ENCODE measurements at regions not wholly inside any gene's neighbourhood (a gene's known extent, or its start where the extent isn't known, plus 50 kb on each side); places are given as distances from the start of the nearest gene placed in this dataset.
A peak's percentile ranks its signal among the peaks of the same experiment; 100 is the strongest.

DNA sequence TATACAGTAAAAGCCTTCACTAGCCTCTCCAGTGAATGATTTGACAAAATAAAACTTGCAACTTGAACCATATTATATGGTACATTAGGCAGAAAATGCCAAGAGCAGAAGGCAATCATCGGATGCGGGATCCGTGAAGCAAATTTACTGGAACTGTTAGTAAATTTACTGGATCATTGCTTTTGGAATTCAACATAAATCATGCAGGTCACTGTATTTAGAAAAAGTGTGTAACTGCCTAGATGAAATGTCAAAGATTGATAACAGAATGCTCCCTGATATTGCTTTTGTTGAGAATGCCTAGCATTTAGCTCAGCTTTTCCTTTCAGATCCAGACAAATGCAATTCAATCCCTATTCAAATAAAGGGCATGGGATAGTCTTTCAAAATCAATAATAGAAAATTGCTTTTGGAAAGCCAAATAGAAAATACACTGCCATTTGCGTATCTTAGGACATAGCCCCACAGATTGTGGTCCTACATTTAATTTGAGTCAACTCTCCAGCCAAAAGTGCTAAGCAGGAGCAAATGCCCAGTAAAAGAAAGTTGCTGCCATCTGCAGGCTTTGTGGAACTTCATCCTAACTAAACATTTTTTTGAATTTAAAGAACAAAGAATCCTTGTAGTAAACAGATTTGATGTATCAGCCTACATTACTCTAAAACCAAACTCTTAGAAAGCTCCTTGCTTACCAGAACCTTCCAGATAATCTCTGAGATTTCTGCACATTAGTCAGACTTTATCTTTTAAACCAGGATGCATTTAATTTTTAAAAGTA lies 109.5 kb upstream of the HSF2 start:
- intact Hi-C loops (cut with DNase I) = no loop called here
- peak in 7 of 42 donors; percentile 2 to 48 (median 18) for DNase-seq

DNA sequence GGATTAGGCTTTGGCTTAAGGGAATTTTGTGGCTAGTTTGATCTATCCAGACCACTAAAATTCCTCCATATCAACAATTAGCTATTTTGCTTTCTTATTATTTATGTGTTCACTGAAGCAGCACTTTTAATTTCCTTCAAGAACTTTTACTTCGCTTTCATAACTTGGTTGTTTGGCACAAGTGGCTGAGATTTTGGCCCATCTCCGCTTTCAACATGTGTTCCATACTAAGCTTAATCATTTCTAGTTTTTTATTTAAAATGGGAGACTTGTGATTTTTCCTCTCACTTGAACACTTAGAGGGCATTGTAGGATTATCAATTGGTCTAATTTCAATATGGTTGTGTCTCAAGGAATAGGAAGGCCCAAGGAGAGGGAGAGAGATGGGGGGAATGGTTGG lies 102.4 kb upstream of the HSF2 start:
- intact Hi-C loops (cut with DNase I) = no loop called here

DNA sequence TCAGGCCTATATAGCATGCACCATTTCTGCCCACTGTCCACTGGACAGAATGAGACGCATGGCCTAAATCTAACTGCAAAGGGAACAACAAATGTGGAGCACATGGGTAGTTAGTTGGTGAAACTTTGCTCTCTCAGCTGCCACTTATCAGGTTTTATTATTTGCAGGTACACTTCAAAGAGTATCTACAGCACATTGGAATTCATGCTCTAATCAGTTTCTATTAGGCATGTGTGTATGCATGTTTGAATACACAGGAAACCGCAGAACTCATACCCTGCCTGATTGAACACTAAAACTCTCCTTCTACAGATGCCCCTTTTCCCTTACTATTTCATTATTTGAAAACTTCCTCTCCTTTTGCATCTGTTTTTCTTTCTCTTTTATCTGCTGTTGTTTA lies 97.4 kb upstream of the HSF2 start:
- no peak for DNase-seq
- intact Hi-C loops (cut with DNase I) = no loop called here

More for the DNA sequence above, 102.4 kb upstream of the HSF2 start:
- no peak for DNase-seq

DNA sequence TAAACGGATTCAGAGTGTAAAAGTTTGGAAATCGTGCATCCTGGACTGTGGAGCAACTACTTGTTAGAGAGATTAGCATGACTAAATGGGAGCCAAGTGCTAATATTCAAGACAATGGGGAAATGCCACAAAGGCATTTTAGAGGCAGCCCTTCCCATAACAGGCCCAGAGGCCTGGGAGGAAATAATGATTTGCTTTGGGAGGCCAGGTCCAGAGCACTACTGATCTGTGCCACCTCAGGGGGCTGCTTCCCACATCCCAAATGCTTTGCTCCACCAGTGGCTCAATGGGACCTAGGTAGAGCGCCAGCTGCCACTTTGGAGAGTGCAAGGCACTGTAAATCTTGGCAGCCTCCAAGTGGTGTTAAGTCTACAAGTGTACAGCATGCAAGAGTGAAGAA lies 91.9 kb upstream of the HSF2 start:
- DNase-seq = no peak
- intact Hi-C loops (cut with DNase I) = no loop called here

GRCh38 chr6:122308074-122308473 lies 91.4 kb upstream of the HSF2 start:
- no peak for DNase-seq
- intact Hi-C loops (cut with DNase I) = no loop called here

GRCh38 chr6:122315842-122316241 lies 83.6 kb upstream of the HSF2 start:
- DNase-seq = no peak
- intact Hi-C loops (cut with DNase I) = no loop called here

DNA sequence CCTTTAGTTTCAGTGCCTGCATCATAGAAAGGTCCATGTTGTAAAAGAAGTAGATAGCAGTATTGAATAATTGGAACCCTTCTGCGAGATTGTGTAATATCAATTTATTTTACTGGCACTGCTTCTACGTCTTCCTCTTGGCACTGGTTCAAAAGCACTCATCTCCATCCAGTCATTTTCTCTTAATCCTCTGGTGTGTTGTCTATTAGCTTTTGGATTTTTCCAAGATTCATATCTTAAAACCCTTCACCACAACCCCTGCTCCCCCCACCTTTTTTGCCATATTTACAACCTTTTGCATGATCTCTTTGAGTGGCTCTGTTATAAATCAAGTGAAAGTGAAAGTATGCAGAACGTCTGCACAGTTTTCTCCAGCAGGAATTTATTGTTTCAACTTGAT lies 76.6 kb upstream of the HSF2 start:
- no peak for DNase-seq
- intact Hi-C loops (cut with DNase I) = no loop called here

- intact Hi-C loops (cut with DNase I) = no loop called here
- no peak for DNase-seq
Observed at GRCh38 chr6:122323361-122323760, 76.1 kb upstream of the HSF2 start.

GRCh38 chr6:122330315-122330714 lies 69.1 kb upstream of the HSF2 start:
- DNase-seq = no peak
- intact Hi-C loops (cut with DNase I) = no loop called here

- intact Hi-C loops (cut with DNase I) = no loop called here
- DNase-seq = no peak
Observed at GRCh38 chr6:122337645-122338044, 61.8 kb upstream of the HSF2 start.

DNA sequence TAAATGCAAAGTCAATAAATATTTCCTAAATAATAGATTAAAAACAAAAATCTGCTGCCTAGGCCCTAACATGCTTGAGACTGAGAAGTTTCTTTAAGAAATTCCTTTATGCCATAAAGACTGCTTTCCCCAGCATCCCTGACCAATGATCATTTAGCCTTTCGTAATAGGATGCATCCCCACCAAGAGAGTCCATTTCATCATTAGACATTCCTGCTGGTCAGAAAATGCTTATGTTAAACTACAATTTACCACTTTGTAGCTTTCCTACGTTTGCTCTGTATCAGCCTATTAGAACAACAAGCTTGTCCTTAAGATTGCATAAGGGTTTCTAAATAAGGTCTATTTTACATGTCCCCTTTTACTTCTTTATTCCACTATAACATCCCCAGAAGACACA lies 59.8 kb upstream of the HSF2 start:
- no peak for DNase-seq
- intact Hi-C loops (cut with DNase I) = no loop called here

- no peak for DNase-seq
- intact Hi-C loops (cut with DNase I) = no loop called here
Observed at GRCh38 chr6:122347280-122347679, 52.2 kb upstream of the HSF2 start.

- DNase-seq = no peak
- intact Hi-C loops (cut with DNase I) = no loop called here
Observed at GRCh38 chr6:122347751-122348150, 51.7 kb upstream of the HSF2 start.

All from head of caudate nucleus (tissue), 42 donors.